ENCODE measurements at regions not wholly inside any gene's neighbourhood (a gene's known extent, or its start where the extent isn't known, plus 50 kb on each side); places are given as distances from the start of the nearest gene placed in this dataset.
"Not testable (repeated sequence)": the region's sequence is repeated elsewhere in the genome, so short reads cannot be mapped to it uniquely, and the experiment has no call there.

DNA sequence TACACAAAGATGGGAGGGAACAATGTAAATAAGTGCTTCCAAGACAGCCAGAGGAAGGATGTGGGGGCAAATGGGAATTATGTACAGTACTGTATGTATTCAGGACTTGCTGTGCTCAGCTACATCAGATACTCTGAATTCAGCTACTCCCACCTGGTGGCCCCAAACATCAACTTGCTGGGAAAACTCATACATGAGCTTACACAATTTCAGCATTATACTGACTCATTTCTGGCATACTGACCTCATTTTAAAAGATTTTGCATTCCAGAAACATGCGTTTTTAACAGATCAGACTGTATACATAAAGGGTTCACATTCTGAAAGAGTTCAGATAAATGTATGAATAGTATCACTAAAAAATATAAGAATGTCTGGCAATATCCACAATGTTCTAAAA is 59.7 kb downstream of the GPX5 start:
- DNase-seq, result peak; percentile 78

- no peak for DNase-seq
These were observed 60.6 kb downstream of the GPX5 start for GRCh38 chr6:28586324-28586723.

GRCh38 chr6:28586962-28587745 is 61.5 kb downstream of the GPX5 start:
- DNase-seq, result peak; percentile 56

DNA sequence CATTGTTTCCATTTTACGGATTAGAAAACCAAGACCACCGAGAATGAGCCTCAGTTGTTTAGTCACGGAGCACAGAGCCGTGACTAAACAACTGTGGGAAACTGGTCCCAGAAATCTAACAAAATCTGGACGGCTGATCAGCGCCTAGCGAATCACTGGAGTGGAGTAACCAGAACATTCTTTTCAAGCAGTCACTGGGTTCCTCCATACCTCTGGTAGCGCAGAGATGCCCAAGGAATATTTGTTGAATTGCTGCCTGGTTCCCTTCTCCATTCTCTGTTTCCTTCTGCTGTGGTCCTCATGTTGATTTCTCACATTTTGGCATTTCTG is 62.0 kb downstream of the GPX5 start:
- DNase-seq, result peak; percentile 17

DNA sequence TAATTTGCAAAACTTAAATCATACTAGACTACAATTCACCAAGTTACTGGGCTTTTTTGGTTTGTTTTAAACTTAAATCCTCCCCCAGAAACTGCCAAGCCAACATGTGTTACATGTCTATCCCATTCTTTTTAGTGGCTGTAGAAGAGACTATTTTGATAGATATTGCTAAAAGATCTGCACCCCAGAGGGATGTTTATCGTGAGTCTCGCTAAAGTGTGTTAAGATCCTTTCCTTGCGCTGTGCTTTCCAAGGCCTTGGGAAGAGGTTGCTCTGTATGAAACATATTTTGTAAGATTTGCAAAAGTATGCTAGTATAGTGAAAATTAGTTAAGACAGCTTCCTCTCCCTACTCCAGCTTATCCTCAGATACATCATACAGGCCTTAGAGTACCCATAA is 63.0 kb downstream of the GPX5 start:
- DNase-seq, result no peak

DNA sequence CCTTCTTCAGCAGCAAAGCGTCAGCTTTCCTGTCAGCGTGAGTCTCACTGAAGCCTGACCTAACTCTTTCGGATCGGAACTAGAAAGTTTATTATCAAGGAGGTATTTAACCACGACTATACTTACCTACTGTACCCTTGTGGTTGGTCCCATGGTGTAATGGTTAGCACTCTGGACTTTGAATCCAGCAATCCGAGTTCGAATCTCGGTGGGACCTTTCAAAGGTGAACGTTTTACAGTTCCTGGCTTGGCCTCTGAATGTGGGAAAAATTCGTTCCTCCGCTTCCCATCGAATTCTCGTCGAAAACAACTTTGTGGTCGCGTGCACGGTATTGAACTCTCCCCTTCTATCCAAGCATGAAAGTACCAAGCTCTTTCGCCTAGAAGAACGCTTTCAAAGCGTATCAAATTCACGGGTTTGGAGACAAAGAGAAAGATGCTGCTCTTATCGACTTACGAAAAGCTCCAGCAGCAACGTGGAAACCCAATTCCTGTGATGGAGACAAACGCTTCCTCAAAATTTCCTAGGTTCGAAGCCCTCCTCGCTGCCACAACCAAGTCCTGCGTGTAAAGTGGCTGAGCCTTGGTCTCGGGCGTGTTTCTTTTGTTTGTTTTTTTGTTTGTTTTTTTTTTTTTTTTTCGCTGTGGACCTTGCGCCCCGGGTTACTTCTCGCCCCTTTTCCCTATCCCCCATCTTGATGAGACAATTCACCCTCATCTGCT is 63.7 kb downstream of the GPX5 start:
- DNase-seq, result peak; percentile 97

DNA sequence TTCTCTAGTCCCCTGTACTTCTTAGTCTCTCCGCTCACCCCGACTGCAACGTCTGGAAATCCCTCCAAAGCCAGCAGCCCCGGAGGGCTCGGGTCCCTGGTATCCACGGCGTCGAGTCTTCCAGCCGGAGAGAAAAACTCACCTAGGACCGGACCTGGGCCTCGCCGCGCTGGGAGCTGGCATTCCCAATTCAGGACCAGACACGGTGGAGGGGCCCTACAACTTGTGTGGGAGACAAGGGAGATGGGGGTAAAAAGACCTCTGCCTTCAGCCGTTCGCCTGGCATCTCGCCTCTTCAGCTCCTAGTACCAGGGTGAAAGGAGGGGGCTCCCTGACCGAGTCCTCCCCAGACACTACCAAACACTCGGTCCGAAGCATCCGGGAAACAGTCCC is 64.3 kb downstream of the GPX5 start:
- DNase-seq, result no peak

DNA sequence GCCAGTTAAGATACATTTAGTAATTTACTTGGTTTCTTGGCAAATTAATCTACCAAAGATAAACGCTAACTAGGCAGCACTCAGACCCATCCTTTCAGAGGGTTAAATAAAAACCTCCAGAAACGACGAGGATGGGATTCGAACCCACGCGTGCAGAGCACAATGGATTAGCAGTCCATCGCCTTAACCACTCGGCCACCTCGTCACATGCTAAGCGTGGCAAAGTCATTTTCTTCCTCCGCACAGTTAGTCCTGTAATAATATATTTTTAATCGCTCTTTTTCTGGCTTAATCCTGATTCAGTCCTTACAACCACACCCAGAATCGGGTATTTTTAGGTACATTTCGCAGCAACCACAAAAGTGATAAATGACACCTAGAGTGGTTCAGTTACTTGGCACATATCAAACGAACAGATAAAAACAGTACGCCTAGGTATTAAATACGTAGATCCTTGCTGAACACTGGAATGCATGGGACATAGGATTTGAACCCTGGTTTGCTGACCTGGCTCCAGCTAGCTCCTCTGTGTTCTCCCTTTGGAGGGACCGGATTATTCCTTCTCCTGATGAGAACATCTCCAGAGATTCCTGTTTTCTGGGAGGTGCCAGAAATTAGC is 71.6 kb downstream of the GPX5 start:
- DNase-seq, result peak; percentile 58

DNA sequence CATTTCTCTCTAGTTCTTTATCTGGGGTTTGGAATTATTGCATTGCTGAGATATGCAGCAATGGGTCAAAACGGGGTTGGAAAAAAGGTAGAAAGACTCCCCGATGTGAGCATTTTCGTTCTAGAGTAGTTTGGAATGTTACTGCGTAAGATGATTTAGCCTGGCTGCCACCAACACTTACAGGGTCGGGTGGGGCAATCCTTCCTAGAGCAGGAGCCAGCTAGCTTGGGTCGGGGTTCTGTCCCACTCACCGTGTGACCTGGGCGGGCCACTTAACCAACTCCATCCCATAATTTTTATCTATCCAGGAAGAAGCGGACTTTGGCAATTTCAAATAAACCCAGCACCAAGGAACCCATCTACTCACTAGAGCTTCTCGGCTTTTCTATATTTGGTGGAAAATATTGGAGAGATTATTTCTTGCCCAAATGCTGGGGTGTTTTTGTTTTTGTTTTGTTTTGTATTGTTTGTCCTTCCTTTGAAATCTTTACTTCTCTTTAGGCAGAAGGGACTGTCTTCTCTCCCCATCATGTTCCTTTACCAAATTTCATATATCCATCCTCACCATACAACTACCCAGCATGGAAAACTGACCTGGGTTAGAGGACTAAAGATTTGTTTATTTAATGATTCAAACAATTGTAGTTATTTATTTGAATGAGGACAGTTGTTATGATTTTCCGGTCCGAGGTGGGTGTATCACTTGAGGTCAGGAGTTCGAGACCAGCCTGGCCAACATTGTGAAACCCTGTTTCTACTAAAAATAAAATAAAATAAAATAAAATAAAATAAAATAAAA is 72.4 kb downstream of the GPX5 start:
- no peak for DNase-seq

DNA sequence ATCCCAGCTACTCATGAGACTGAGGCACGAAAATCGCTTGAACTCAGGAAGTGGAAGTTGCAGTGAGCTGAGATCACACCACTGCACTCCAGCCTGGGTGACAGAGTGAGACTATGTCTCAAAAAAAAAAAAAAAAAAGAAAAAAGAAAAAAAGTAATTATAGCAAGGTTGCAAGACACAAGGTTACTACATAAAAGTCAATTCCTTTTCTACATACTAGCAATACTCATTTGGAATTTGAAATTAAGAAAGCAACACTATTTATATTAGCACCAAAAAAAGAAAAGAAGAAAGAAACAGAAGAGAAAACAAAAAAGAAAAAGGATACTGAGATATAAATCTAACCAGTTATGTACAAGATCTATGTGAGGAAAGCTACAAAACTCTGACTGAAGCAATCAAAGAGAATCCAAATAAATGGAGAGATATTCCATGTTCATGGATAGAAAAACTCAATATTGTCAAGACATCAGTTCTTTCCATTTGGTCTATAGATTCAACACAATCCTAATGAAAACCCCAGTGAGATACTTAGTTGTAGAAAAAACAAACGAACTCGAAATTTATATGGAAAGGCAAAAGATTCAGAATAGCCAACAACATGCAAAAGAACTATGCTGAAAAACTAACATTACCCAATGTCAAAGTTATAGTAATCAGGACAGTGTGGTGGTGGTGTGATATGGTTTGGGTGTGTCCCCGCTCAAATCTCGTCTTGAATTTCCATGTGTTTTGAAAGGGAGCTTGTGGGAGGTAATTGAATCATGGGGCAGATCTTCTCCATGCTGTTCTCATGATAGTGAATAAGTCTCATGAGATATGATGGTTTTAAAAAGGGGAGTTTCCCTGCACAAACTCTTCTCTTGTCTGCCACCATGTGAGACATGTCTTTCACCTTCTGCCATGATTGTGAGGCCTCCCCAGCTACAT is 73.3 kb downstream of the GPX5 start:
- DNase-seq, result no peak

- DNase-seq, result no peak
These were observed 74.6 kb downstream of the GPX5 start for GRCh38 chr6:28600245-28600644.

DNA sequence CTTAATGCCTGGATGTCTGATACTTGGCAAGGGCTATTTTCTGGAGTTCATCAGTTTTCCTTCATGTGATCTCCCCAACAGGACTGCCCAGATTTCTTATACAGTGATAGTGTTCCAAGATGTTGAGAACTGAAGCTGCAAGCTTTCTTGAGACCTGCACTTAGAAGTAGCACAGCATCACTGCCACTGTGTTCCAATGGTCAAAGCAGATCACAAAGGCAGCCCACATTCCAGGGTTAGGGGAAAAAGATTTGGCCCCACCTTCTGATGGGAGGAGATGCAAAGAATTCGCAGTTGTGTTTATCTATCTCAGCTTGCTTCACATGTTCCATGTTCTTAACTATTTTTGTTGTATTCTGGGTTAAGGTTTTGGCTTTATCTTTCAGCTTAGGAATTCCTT is 78.2 kb downstream of the GPX5 start:
- DNase-seq, result no peak

DNA sequence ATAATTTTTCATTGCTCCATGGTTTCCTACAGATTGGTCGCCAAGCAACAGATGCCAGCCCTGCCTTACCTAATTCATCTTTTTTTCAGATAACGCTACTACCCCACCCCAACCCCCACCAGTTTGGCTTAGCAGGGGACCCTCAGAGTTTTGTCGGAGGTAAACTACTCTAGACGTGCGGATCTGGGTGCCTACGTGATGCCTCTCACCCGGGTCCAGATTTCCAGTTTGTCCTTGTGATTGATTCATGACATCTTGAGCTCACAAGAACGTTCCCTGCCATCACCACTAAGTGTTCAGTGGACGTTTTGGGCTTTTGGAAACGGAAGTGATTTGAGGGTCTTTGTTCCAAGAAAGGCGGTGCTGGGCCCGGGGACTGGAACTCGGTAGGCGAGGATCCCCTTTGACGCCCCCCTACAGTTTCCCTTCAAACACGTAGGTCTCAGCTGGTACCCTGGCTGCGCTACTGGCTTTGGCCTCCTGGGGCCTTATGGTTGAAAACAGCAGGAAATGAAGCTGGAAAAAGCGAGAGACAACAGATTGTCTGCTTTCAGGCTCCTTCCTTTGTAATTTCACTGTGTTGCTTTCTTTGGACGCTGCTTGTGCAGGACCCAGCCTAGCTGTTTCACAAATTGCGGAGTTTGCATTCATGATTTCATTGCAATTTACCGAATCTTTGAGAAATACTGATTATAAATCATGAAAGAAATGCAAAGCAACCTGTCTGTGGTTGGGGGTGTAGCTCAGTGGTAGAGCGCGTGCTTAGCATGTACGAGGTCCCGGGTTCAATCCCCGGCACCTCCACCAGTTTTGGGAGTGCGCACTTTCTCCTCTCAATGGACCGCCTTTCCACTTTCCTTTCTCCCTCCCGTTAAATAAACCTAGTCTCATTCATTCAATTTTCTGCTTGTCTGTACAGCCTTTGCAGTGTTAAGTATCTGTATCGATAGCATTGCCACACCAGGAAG is 81.0 kb downstream of the GPX5 start:
- DNase-seq, result peak; percentile 88

- no peak for DNase-seq
These were observed 82.3 kb downstream of the GPX5 start for GRCh38 chr6:28607990-28608389.

GRCh38 chr6:28609672-28610071 is 84.0 kb downstream of the GPX5 start:
- DNase-seq, result no peak

- DNase-seq, result no peak
These were observed 89.9 kb downstream of the GPX5 start for GRCh38 chr6:28615616-28615954.

DNA sequence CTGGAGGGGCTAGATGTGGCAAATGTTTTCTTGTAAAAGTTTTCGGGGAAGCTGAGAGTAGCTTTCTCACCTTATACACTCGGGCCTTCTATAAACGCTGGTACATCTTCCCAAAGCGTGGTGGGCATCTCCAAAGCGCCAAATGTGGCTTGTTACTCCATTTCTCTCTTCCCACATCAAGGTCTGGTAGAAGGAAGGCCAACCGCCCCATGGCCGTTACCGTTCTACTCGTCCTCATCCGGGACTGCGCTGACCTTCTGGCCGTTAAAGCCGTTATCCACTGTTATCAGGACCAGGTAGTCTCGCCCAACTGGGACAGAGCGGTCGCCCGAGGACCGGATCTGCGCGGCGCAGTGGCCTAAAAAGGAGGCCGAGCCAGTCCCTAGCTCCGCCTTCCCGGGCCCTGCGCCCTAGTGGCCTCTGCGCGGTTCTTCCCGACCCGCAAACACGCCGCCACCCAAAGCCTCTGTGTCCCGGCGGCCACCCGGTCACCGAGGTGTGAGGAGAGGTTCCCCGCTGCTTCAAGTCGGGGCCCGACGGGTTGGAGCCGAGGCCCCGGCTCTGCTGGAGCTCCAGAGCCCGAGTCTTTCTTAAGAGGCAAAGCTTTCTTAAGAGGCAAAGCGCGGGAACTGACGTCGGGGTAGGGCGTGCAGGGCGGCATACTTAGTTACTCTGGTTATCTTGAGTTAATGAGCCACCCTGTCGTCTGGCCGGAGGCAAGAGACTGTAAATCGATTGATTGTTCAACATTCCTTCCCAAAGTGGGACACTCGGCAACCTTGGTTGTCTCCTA is 90.5 kb downstream of the GPX5 start:
- no peak for DNase-seq

- no peak for DNase-seq
These were observed 93.3 kb downstream of the GPX5 start for GRCh38 chr6:28618898-28619555.

GRCh38 chr6:28621268-28621667 is 95.6 kb downstream of the GPX5 start:
- DNase-seq, result not testable (repeated sequence)

GRCh38 chr6:28623242-28623641 is 97.6 kb downstream of the GPX5 start:
- DNase-seq, result not testable (repeated sequence)

All from fibroblast of skin of right quadriceps (primary cell).